NCI-H1092 treated with DMSO at 0.1 percent for 48 hours (cell line): ENCODE measurements at regions not wholly inside any gene's neighbourhood (a gene's known extent, or its start where the extent isn't known, plus 50 kb on each side); places are given as distances from the start of the nearest gene placed in this dataset.

Source experiments
- DNase-seq: peaks from one replicate; lab custom pipeline; 2025; lab: John Stamatoyannopoulos, UW

DNA sequence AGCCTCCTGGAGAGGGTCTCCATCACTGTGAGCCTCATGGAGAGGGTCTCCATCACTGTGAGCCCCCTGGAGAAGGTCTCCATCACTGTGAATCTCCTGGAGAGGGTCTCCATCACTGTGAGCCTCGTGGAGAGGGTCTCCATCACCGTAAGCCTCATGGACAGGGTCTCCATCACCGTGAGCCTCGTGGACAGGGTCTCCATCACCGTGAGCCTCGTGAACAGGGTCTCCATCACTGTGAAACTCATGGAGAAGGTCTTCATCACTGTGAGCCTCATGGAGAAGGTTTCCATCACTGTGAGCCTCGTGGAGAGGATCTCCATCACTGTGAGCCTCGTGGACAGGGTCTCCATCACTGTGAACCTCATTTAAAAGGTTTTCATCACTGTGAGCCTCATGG is 140.0 kb downstream of the ERMARD start:
- no peak for DNase-seq

DNA sequence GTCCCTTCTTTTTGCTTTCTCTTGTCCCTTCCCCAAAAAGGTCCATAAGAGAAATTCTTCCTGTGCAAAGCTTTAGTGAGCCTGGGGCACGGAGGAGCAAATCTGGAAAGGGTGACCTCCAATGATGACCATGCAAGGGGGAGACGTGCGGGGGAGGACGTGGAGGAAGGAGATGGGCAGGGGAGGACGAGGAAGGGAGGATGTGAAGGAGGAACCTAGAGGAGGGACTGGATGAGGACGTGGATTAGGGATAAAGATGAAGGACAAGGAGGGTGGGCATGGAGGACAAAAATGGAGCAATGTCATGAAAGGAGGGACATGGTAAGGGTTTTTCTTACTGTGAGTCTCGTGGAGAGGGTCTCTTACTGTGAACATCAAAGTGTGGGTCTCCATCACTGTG is 139.5 kb downstream of the ERMARD start:
- DNase-seq = no peak

DNA sequence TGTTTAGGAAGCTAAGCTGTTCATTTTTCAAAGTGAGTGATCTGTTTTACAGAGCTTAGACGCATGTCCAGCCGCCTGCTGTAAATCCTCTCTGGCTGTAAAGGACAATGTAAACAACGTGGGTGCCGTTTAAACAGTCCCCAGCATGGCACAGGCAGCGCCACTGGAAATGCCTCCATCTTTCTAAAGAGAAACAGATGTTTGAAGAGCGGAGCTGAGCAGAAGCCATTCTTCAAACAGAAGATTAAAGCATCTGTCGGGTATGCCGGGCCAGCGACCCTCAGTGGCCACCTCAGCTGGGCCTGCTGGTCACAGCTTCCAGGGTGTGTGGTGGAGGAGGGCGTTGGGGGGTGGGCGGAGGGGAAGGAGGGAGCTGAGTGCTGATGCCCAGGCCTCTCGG is 138.6 kb downstream of the ERMARD start:
- peak; percentile 18 for DNase-seq

DNA sequence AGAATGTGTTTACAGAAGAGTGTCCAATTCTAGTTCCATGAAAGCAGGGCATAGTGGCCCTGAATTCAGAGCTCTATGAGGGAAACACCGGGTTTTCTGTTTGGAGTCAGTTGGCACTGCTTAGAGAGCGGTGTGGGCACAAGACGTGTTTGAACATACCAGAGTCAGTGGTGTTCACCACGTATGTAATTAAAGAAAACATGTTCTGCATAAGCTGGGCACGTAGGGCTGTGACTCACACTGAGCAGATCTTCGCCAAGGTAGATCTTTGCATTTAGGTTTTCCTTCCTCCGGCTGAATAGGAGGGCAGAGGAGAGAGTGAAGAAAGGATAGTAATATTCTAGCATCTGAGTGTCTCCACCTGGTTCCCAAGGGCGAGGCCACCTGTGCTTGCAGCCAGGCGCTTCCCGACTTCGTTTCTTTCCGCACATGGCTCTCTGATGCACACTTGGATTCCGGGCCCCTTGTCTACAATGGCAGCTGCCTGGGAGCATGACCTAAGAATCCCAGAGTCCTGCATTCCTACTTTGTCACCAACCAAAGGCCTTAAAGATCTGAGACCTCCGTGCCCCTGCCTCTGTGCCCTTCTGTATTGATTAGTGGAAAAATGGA is 136.2 kb downstream of the ERMARD start:
- DNase-seq = no peak

DNA sequence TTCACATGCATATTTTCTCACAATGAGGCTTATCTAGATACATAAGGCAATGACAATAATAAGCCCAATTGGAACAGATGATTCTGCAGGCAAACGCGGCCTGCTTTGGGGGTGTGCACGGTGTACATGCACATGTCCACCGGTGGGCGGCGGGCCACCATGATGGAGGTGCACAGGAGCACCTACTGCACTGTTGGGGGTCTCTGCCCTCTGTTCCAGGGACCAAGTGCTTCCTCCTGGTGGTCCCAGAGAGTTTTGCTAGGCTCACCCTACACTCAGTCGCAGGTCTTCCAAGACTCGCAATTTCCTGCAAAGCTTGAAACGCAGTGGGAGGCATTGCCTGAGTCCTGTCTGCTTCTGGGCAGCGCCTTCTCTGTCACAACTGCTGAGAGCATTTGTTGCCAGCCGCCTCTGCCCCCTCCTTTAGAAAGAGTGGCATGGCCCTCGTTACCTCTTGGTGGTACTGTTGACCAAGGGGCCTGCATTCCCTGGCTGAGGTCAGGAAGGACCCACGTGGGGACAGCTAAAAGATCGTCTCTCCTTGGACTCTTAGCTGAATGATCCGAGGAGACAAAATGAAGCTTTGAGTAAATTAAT is 135.3 kb downstream of the ERMARD start:
- DNase-seq = no peak

DNA sequence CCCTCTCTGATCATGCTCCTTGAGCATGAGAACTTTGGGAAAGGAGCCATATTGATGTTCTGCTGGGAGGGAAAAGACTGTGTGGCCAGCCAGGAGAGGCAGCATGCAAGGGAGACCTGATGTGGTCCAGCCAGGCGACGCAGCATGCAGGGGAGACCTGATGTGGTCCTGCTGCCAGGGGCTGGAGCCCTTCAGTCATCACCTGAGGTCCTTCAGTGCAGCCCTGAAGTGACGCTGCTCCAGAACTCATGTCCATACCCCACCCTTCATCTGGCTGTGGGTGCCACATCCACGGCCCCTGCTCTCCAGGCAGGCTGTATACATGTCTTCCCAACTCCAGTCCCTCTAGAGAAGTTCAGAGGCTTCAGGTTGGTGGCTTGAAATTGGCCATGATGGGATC is 134.4 kb downstream of the ERMARD start:
- no peak for DNase-seq

DNA sequence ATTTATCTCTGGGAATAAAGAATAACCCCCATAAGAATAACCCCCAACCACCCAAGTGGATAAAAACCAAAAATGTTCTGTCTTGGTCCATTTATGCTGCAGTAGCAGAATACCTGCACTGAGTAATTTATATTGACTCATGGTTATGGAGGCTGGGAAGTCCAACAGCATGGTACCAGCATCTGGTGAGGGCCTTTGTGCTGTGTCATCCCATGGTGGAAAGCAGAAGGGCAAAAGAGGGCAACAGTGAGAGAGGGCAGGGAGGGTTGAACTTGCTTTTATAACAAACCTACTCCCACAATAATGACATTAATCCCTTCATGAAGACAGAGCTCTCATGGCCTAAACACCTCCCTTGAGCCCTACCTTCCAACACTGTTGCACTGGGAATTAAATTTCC is 133.7 kb downstream of the ERMARD start:
- no peak for DNase-seq

DNA sequence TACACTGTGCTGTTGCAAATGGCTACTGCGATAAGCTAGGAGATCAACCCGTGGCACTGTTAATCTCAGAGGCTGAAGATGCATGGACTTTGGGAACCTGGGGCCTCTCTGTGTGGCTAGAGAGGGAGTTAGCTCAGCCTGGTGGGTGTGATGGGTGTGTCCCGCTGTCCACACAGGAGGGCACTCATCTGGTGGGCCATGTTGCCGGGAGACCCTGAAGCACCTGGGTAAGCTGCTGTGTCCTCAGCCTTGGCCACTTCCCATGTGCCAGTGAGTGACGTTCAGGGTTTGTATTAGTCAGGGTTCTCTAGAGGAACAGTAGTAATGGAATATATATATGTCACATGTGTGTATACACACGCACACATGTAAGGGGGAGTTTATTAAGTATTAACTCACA is 132.7 kb downstream of the ERMARD start:
- no peak for DNase-seq

DNA sequence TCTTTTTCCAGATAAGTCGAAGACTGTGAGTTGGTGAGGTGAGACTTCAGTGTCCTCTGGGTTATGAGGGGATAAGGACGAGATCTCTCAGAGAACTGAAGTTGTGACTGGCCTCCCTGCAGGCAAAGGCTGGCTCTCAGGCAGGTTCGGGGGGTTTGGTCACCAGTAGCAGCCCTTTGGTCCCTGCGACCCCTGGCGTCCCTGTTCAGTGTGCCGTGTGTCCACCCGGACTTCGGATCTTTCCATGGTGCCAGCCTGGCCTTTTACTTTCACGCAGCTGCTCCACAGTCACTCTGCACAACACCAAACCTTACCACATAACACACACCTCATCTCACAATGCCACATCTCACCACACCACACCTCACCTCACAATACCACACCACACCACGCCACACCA is 131.9 kb downstream of the ERMARD start:
- DNase-seq = no peak

DNA sequence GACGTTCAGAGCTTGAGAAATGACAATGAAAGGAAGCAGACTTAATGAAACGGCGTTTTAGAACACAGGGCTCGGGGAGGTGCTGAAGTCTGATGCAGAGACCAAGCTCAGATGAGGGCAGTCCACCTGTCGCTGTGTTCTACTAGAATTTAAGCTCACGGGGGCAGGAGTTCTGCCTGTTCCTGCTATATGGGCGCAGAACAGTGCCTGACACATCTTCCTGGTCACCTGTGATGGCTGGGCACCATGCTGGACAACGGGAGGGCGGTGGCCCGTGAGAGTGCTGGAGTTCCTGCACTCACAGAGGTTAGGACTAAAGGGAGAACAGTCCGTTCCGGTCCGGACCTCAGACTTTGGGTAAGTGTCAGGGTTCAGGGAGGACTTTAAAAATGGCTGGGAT is 130.6 kb downstream of the ERMARD start:
- no peak for DNase-seq

DNA sequence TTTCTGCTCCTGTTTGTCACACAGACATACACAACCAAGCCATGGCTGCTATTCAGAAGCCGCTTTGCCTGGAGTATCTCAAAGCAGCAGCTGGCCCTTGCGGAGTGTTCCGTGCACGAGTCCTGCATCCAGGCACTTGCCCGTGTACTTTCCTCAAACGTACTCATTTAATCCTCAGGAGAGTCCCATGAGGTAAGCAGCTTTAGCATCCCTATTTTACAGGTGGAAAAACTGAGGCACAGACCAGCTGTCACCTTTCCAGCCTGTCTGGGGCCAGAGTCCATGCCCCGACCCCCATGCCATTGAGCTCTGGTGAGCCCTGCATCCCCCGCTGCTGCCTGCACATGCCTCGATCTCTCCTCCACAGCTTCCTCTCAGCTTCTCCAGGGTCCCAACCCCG is 130.0 kb downstream of the ERMARD start:
- no peak for DNase-seq

DNA sequence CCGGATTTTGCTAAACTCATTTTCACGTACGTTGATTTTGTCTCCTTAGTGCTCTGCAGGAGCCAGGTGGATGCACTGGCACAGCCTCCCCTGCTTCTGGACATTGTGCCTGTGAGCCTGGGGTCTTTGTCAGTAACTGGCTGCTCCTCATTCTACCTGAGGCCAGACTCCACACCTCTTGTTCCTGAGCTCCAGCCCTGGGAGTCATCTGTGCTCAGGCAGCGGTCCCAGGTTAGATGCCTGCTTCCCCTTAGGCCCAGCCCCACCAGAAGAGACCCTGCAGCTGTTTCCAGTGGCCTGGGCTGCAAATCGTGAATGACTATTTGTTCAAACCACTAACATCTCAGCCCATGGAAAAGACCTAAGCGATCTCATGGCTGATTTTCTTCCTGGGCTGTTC is 129.1 kb downstream of the ERMARD start:
- no peak for DNase-seq

DNA sequence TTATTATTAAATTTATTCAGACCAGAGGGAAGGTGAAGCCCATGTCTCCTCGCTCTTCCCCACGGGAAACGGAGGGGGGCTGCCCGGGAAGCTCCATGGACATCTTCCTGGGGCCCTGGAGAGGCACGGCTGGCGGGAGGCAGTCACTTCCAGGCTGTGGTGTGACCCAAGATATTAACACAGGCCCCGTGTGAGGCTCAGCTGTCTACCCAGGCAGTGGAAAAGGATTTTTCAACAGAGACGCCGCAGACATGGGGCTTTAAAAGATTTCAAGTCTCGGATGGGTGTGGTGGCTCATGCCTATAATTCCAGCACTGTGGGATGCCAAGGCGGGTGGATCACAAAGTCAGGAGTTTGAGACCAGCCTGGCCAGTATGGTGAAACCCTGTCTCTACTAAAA is 117.9 kb downstream of the ERMARD start:
- no peak for DNase-seq

DNA sequence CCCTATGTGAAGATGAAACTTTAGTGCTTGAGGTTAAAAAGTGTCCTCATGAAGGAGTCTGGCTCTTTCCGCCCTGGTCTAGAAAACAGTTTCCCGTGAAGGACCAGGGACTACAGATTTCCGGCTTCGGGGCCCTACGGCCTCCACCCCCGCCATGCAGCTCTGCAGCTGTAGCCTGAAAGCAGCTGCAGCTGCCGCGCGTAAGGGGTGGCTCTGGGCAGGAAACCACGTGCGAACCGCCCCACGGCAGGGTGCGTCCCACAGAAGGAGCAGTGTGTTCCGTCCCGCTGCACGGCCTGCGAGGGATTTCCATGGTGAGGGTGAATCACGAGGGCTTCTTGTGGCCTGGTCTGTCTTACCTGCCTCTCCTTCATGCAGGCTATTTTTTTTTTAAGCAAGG is 117.0 kb downstream of the ERMARD start:
- DNase-seq = no peak

DNA sequence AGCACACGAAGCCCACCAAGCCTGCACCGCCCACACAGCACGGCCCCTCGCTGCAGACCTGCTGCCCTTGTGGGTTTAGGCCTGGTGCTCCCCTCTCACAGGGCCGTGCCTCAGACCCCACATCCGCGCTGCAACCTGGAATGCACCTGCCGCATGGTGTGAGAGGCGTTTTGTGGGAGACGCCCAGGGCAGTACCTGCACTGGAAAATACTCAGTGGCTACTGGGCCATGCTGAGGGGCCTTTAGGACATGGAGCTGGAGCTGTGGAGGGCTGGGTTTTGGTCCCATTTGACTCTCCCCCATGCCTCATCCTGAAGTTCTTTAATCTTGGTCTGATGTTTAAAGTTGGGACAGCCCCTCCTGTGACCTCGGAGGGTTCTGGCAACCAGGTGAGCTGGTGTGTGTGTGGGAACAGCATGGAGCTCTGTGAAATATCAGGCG is 116.3 kb downstream of the ERMARD start:
- DNase-seq = no peak

DNA sequence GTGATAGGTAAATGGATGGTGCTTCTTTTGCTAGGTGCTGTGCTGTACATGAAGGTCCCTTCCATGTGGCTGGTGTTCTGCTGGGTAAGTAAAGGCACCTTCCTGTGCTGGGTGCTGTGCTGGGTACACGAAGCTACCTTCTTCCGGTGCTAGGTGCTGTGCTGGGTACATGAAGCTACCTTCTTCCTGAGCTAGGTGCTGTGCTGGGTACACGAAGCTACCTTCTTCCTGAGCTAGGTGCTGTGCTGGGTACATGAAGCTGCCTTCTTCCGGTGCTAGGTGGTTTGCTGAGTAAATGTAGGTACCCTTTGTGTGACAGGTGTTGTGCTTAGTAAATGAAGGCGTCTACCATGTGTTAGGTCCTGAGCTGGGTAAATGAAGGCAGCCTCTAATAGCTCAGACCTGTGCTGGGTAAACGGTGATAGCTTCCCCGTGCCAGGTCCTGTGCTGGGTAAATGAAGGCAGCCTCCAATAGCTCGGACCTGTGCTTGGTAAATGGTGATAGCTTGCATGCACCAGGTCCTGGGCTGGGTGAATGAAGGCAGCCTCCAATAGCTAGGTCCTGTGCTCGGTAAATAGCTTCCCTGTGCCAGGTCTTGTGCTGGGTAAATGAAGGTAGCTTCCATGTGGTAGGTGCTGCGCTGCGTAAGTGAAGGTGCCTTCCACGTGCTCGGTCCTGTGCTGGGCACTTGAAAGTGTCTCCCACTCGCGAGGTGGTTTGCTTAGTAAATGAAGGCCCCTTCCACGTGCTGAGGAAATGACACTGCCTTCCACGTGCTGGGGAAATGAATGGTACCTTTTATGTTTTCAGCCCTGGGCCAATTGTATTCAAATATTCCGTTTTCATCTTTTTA is 115.5 kb downstream of the ERMARD start:
- DNase-seq = no peak

DNA sequence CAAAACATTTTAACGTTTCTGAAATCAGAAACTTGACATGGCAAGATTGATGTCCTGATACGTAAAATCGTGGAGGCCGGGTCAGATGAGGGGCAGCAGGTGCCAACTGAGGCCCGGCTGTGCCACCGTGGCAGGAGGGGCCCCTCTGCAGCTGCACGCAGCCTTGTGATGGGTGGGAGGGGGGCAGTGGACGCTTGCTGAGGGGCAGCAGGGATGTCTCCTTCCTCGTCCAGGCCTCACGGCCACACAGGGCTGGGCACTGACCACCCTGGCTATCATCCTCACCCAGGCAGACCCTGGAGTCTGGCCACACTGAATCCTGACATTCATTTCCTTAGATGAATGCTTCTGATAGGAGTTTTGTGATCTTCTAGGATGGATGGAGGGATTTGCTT is 114.7 kb downstream of the ERMARD start:
- no peak for DNase-seq

DNA sequence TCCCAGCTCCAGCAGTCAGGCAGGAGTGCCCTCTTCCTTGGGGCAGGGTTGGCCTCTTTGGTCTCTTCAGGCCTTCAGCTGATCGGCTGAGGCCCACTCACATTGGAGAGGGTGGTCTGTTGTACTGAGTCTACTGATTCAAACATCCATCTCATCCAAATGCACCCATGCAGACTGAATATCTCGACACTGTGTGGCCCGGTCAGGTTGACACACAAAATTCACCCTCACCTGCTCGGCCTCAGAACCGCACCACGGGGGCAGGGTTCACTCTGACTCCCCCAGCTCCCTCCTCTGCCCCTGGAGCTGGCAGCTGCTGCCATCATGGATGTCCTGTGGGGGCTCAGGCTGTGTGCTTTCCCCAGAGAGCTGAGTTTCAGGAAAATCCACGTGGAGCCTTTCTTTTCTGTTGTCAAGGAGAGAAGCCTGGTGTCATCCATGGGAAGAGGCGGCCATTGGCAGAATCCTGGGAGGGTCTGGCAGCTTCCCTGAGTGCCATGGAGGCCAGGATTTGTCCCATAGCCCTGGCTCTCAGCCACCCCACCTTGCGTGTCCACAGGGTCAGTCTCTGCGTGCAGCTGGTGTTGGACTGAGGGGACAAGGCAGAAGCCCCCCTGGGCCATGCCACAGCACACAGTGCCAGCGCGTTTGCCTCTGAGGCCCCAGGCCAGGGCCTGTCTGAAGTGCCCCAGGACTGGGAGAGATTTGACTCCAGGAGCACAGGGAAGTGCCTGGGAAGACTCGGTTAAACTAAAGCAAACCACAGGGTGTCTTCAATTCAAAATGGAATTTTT is 114.1 kb downstream of the ERMARD start:
- DNase-seq = peak; percentile 12

DNA sequence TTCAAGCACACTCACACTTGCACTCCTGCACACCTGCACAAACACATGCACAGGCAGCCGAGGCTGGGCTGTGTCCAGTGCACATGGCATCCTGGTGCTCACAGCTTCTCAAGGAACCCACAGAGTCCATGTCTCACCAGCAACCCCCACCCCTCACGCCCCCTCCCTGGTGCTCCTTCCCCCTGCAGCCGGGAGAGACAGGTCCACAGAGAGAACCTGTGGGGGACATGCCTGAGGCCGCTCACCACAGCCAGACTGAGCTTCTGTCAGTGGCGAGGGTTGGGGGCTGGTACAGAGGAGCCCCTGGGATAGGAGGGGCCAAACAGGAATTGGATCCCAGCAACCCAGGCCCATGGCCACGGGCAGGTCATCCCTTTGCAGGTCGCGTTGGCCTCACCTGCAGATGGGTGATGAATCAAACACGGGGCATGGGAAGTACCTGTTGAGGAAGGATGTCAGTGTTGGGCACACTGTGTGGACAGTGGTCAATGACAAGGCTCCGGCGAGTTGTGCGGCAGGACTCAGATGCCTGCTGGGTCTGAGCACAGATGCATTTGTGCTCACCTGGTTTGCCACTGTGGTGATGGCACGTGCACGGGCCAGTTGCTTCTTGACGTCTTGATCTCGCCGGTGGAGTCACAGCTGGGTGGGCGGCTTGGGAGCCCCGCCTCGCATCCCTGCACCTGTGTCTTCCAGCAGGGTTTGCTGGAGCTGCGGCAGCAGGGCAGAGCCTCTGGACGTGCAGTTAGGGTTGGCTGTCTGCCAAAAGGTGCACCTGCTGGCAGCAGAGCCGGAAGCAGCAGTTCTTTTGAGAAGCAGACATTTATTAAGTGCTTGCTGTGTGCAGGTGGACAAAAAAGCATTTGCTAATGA is 113.0 kb downstream of the ERMARD start:
- peak; percentile 97 for DNase-seq

DNA sequence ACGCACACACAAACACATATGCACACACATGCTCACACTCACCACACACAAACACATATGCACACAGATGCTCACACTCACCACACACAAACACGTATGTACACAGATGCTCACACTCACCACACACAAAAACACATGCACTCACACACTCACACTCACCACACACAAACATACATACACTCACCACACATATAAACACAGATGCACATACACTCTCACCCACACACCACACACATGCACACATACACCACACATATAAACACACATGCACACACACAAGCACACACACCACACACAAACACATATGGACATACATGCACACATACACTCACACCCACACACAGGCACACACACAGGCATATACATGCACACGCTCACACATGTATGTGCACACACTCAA is 112.3 kb downstream of the ERMARD start:
- no peak for DNase-seq

DNA sequence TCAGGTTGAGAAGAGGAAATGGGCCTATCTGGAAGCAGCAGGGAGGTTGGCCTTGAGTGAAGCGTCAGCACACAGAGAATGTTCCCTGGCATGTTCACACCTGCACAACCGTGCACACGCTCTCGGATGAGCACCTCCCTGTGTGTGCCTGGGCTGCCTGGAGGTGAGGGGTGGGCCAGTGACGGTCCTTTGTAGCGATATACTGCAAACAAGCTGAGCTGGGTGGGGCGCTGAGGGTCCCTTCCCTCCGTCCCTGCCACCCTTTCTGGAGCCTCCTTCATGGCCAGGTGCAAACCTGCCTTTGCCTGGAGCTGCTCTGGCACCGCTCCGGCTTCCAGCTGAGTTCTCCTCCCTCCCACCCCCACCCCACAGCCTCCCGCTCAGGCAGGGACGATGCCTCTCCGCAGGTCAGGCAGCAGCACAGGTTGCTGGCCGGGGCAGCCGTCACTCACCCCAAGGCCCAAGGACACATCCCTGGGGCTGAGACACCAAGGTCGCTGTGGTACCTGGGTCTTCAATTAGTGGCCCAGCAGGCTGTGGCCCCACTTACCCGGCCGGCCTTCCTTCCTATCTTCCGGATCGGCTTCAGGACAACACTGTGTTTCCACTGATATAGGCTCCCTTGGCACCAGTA is 111.6 kb downstream of the ERMARD start:
- DNase-seq = peak; percentile 79
